GM23338 (cell line): ENCODE measurements at regions not wholly inside any gene's neighbourhood (a gene's known extent, or its start where the extent isn't known, plus 50 kb on each side); places are given as distances from the start of the nearest gene placed in this dataset.

ENCODE experiments used
- CREB1 ChIP-seq: fragments of 250-450 bp; sonication (Bioruptor Pico); IDR thresholded peaks from 2 replicates; pipeline ENCODE4 v1.5.0; 2020; ENCODE audit warnings: low read depth, mild to moderate bottlenecking, moderate library complexity
- EZH2 ChIP-seq: fragments of 200-600 bp; sonication (generic); IDR thresholded peaks from one replicate; pipeline ENCODE4 v1.8.0; 2017; ENCODE audit warnings: antibody characterized with exemption, mild to moderate bottlenecking, low read depth; ENCODE audit not compliant: unreplicated experiment
- EZH2phosphoT487 ChIP-seq: fragments of 200-600 bp; sonication (generic); IDR thresholded peaks from one replicate; pipeline ENCODE4 v1.8.1; 2018; ENCODE audit warnings: antibody characterized with exemption; ENCODE audit not compliant: unreplicated experiment
- JUNB ChIP-seq: IDR thresholded peaks from one replicate; pipeline ENCODE4 v1.6.1; 2016; ENCODE audit warnings: antibody characterized with exemption; ENCODE audit not compliant: unreplicated experiment
- POLR2AphosphoS5 ChIP-seq: IDR thresholded peaks from 2 replicates; pipeline ENCODE4 v1.6.1; 2016; ENCODE audit warnings: antibody characterized with exemption, low read depth
- STAT1 ChIP-seq: IDR thresholded peaks from one replicate; pipeline ENCODE4 v1.6.1; 2016; ENCODE audit warnings: antibody characterized with exemption; ENCODE audit not compliant: unreplicated experiment
- ZNF114 ChIP-seq: fragments of 250-450 bp; sonication (Bioruptor Pico); IDR thresholded peaks from 2 replicates; pipeline ENCODE4 v1.5.0; 2020; ENCODE audit warnings: mild to moderate bottlenecking, moderate library complexity
- ZNF331 ChIP-seq: fragments of 250-450 bp; sonication (Bioruptor Pico); IDR thresholded peaks from 2 replicates; pipeline ENCODE4 v1.5.0; 2020; ENCODE audit warnings: low read depth, mild to moderate bottlenecking, moderate library complexity
- TF ChIP-seq, protein P1 (sequence below), 2 experiments: fragments of 200-600 bp in 1 of 2; sonication (generic) in 1 of 2; conservative IDR thresholded peaks; 2 replicates each; pipeline versions ENCODE4 v1.5.1 to v1.6.1; 2016 to 2017; ENCODE audit warnings: antibody characterized with exemption in 2 of 2, low read depth in 2 of 2, mild to moderate bottlenecking in 2 of 2, moderate library complexity in 1 of 2
- TF ChIP-seq, protein P2 (sequence below): IDR thresholded peaks from one replicate; pipeline ENCODE4 v1.6.1; 2018; ENCODE audit warnings: antibody characterized with exemption; ENCODE audit not compliant: unreplicated experiment
- TF ChIP-seq, protein P3 (sequence below): IDR thresholded peaks from 2 replicates; pipeline ENCODE4 v1.6.1; 2016; ENCODE audit warnings: antibody characterized with exemption

DNA sequence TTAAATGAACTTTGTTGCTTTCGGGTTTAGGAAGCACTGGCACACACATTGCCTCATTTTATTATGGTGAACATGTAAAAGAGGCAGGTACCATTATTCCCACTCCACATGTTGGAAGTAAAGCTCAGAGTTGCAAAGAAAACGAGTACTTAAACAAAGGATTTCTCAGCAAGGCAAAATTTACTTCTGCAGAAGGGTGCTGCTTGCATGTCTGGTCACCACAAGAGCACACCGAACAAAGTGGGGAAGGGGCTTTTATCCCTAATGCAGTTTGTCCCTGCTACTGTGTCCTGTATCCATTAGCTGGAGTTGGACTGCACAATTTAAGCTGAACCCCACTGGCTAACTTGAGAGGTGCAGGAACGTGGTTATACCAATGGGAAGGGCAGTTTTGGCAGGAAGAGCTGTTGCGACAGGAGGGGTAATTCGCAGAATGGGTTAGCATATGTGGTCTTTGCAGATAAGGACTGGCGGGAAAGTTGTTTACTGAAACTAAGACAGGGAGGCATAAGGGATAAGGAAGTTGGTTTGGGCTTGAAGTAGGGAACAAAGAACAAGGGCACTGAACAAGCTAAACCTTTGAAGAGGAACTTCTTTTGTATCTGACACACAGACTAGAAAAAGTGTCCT, 545.5 kb downstream of the UQCRFS1 start:
- TF ChIP-seq, protein P1, sequence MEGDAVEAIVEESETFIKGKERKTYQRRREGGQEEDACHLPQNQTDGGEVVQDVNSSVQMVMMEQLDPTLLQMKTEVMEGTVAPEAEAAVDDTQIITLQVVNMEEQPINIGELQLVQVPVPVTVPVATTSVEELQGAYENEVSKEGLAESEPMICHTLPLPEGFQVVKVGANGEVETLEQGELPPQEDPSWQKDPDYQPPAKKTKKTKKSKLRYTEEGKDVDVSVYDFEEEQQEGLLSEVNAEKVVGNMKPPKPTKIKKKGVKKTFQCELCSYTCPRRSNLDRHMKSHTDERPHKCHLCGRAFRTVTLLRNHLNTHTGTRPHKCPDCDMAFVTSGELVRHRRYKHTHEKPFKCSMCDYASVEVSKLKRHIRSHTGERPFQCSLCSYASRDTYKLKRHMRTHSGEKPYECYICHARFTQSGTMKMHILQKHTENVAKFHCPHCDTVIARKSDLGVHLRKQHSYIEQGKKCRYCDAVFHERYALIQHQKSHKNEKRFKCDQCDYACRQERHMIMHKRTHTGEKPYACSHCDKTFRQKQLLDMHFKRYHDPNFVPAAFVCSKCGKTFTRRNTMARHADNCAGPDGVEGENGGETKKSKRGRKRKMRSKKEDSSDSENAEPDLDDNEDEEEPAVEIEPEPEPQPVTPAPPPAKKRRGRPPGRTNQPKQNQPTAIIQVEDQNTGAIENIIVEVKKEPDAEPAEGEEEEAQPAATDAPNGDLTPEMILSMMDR (conservative IDR thresholded peaks at IDR 0.05; ENCODE audit: low read depth in 2 of 2), result no peak
- TF ChIP-seq ZNF331 (no peak), EZH2phosphoT487 (no peak), POLR2AphosphoS5 (no peak), JUNB (no peak), EZH2 (no peak), CREB1 (CRISPR knock-in tag) (no peak), STAT1 (no peak), ZNF114 (CRISPR knock-in tag) (no peak)
- TF ChIP-seq, protein P2, sequence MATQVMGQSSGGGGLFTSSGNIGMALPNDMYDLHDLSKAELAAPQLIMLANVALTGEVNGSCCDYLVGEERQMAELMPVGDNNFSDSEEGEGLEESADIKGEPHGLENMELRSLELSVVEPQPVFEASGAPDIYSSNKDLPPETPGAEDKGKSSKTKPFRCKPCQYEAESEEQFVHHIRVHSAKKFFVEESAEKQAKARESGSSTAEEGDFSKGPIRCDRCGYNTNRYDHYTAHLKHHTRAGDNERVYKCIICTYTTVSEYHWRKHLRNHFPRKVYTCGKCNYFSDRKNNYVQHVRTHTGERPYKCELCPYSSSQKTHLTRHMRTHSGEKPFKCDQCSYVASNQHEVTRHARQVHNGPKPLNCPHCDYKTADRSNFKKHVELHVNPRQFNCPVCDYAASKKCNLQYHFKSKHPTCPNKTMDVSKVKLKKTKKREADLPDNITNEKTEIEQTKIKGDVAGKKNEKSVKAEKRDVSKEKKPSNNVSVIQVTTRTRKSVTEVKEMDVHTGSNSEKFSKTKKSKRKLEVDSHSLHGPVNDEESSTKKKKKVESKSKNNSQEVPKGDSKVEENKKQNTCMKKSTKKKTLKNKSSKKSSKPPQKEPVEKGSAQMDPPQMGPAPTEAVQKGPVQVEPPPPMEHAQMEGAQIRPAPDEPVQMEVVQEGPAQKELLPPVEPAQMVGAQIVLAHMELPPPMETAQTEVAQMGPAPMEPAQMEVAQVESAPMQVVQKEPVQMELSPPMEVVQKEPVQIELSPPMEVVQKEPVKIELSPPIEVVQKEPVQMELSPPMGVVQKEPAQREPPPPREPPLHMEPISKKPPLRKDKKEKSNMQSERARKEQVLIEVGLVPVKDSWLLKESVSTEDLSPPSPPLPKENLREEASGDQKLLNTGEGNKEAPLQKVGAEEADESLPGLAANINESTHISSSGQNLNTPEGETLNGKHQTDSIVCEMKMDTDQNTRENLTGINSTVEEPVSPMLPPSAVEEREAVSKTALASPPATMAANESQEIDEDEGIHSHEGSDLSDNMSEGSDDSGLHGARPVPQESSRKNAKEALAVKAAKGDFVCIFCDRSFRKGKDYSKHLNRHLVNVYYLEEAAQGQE, result no peak
- TF ChIP-seq, protein P3, sequence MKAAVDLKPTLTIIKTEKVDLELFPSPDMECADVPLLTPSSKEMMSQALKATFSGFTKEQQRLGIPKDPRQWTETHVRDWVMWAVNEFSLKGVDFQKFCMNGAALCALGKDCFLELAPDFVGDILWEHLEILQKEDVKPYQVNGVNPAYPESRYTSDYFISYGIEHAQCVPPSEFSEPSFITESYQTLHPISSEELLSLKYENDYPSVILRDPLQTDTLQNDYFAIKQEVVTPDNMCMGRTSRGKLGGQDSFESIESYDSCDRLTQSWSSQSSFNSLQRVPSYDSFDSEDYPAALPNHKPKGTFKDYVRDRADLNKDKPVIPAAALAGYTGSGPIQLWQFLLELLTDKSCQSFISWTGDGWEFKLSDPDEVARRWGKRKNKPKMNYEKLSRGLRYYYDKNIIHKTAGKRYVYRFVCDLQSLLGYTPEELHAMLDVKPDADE, result no peak
